Endodermal cell (in vitro differentiated cells): ENCODE measurements at regions not wholly inside any gene's neighbourhood (a gene's known extent, or its start where the extent isn't known, plus 50 kb on each side); places are given as distances from the start of the nearest gene placed in this dataset.

Source experiments
- DNase-seq: peaks from one replicate; pipeline ENCODE4 v3.0.0-alpha.2; 2017
- H3K27ac ChIP-seq: 2 replicates; pipeline ENCODE4 v1.5.1; 2013; ENCODE audit warnings: mild to moderate bottlenecking, low read depth, low read length, moderate library complexity
- H3K27me3 ChIP-seq: 2 replicates; pipeline ENCODE4 v1.6.1; 2013; ENCODE audit warnings: mild to moderate bottlenecking, low read length, moderate library complexity; ENCODE audit not compliant: insufficient read depth, control insufficient read depth, poor library complexity, severe bottlenecking
- H3K36me3 ChIP-seq: 2 replicates; pipeline ENCODE4 v1.7.0; 2013; ENCODE audit warnings: mild to moderate bottlenecking, low read length, moderate library complexity; ENCODE audit not compliant: control insufficient read depth, insufficient read depth
- H3K4me1 ChIP-seq: one replicate; pipeline ENCODE4 v1.7.0; 2013; ENCODE audit warnings: low read length; ENCODE audit not compliant: control insufficient read depth, insufficient read depth
- H3K4me3 ChIP-seq: 2 replicates; pipeline ENCODE4 v1.5.1; 2013; ENCODE audit warnings: mild to moderate bottlenecking, low read length, moderate library complexity
- H3K9ac ChIP-seq: 2 replicates; pipeline ENCODE4 v1.6.1; 2013; ENCODE audit warnings: mild to moderate bottlenecking, low read length, moderate library complexity; ENCODE audit not compliant: poor library complexity, severe bottlenecking; ENCODE audit errors: extremely low read depth
- H3K9me3 ChIP-seq: 2 replicates; pipeline ENCODE4 v1.6.1; 2013; ENCODE audit warnings: mild to moderate bottlenecking, low read length, moderate library complexity; ENCODE audit not compliant: control insufficient read depth
- H3K27ac Mint-ChIP-seq: 2 replicates; pipeline ENCODE4 v1.8.0; 2020; ENCODE audit warnings: mixed read lengths
- H3K27me3 Mint-ChIP-seq: 2 replicates; pipeline ENCODE4 v1.8.0; 2021; ENCODE audit warnings: mild to moderate bottlenecking, mixed read lengths; ENCODE audit not compliant: insufficient read depth
- H3K36me3 Mint-ChIP-seq: 2 replicates; pipeline ENCODE4 v1.8.0; 2020; ENCODE audit warnings: low read depth, mixed read lengths
- H3K4me1 Mint-ChIP-seq: 2 replicates; pipeline ENCODE4 v1.8.0; 2020; ENCODE audit warnings: mixed read lengths
- H3K4me3 Mint-ChIP-seq: 2 replicates; pipeline ENCODE4 v1.8.0; 2020; ENCODE audit warnings: mild to moderate bottlenecking, moderate library complexity, mixed read lengths
- H3K9me3 Mint-ChIP-seq: 2 replicates; pipeline ENCODE4 v1.8.0; 2020; ENCODE audit warnings: mild to moderate bottlenecking, mixed read lengths
- CTCF ChIP-seq: fragments of 200-600 bp; sonication (generic); conservative IDR thresholded peaks from 2 replicates; pipeline ENCODE4 v1.5.0; 2021; ENCODE audit warnings: antibody characterized with exemption, mild to moderate bottlenecking
- WGBS, 2 experiments: methylation state at CpG; one replicate each; pipeline versions ENCODE4 v1.1.5 to v1.1.7; 2013; ENCODE audit warnings: missing lambda C conversion rate in 2 of 2, mixed read lengths in 1 of 2; ENCODE audit not compliant: insufficient coverage in 1 of 2, insufficient read length in 1 of 2; 5-methylcytosine and 5-hydroxymethylcytosine counted together

GRCh38 chr11:122277493-122277892 is 161.5 kb upstream of the BLID start:
- H3K4me3 Mint-ChIP-seq: no peak overlapping the region

GRCh38 chr11:122276221-122276620 is 160.2 kb upstream of the BLID start:
- peaks cover 5% of the 10 kb centered on the region for H3K27me3 Mint-ChIP-seq

More at GRCh38 chr11:122277493-122277892, 161.5 kb upstream of the BLID start:
- H3K36me3 Mint-ChIP-seq: no peaks in the 10 kb centered on the region
- H3K9me3 Mint-ChIP-seq: no peaks in the 10 kb centered on the region
- Histone ChIP-seq H3K27ac (no peak overlapping the region), H3K4me3 (no peak overlapping the region), H3K27me3 (no peaks in the 10 kb centered on the region), H3K9me3 (no peaks in the 10 kb centered on the region), H3K36me3 (no peaks in the 10 kb centered on the region), H3K4me1 (no peaks in the 10 kb centered on the region), H3K9ac (no peak overlapping the region)
- H3K27me3 Mint-ChIP-seq: peaks cover 5% of the 10 kb centered on the region
- 81 to 88% methylated on average over 4 of the region's 4 CpGs for WGBS, 2 experiments
- no peak for DNase-seq
- H3K27ac Mint-ChIP-seq: no peak overlapping the region
- no peak for TF ChIP-seq CTCF
- peaks cover 6% of the 10 kb centered on the region for H3K4me1 Mint-ChIP-seq

GRCh38 chr11:122275508-122275907 is 159.5 kb upstream of the BLID start:
- no peak overlapping the region for H3K27ac ChIP-seq
- 74 to 76% methylated on average over 3 to 4 of the region's 4 CpGs for WGBS, 2 experiments

More at GRCh38 chr11:122276221-122276620, 160.2 kb upstream of the BLID start:
- Mint-ChIP-seq H3K4me3 (no peak overlapping the region), H3K27ac (no peak overlapping the region), H3K4me1 (peaks cover 6% of the 10 kb centered on the region), H3K36me3 (no peaks in the 10 kb centered on the region), H3K9me3 (no peaks in the 10 kb centered on the region)
- no peaks in the 10 kb centered on the region for H3K4me1 ChIP-seq
- no peak overlapping the region for H3K4me3 ChIP-seq
- 100% methylated on average over 1 of the region's 1 CpG; no CpG with 5 or more reads in 1 of the 2 experiments for WGBS, 2 experiments
- no peaks in the 10 kb centered on the region for H3K36me3 ChIP-seq
- H3K27me3 ChIP-seq: no peaks in the 10 kb centered on the region
- no peak for DNase-seq
- TF ChIP-seq CTCF: no peak
- no peaks in the 10 kb centered on the region for H3K9me3 ChIP-seq
- no peak overlapping the region for H3K27ac ChIP-seq
- H3K9ac ChIP-seq: no peak overlapping the region

More at GRCh38 chr11:122275508-122275907, 159.5 kb upstream of the BLID start:
- no peaks in the 10 kb centered on the region for H3K27me3 ChIP-seq
- H3K27me3 Mint-ChIP-seq: peaks cover 5% of the 10 kb centered on the region
- no peak overlapping the region for H3K27ac Mint-ChIP-seq
- peaks cover 6% of the 10 kb centered on the region for H3K4me1 Mint-ChIP-seq
- H3K36me3 Mint-ChIP-seq: no peaks in the 10 kb centered on the region
- no peak overlapping the region for H3K4me3 Mint-ChIP-seq
- H3K36me3 ChIP-seq: no peaks in the 10 kb centered on the region
- H3K9me3 ChIP-seq: no peaks in the 10 kb centered on the region
- H3K4me1 ChIP-seq: no peaks in the 10 kb centered on the region
- DNase-seq: no peak
- no peak for TF ChIP-seq CTCF
- H3K9ac ChIP-seq: no peak overlapping the region
- no peaks in the 10 kb centered on the region for H3K9me3 Mint-ChIP-seq
- H3K4me3 ChIP-seq: no peak overlapping the region
